AG04450 (cell line): ENCODE measurements at regions not wholly inside any gene's neighbourhood (a gene's known extent, or its start where the extent isn't known, plus 50 kb on each side); places are given as distances from the start of the nearest gene placed in this dataset.

Source experiments
- CTCF ChIA-PET: fragments of 300-600, 350-600 bp; formaldehyde crosslinking; extraction: SDS; loops from one replicate; lab custom pipeline; 2022; ENCODE audit warnings: antibody characterized with exemption, inconsistent platforms; lab: Charles Lee
- POLR2A ChIA-PET: fragments of 350-600 bp; formaldehyde crosslinking; extraction: SDS; loops from one replicate; lab custom pipeline; 2021; ENCODE audit warnings: antibody characterized with exemption, inconsistent platforms; lab: Yijun Ruan, JAX
- DNase-seq: peaks from one replicate; pipeline ENCODE4 v3.0.0-alpha.2; 2011; ENCODE audit warnings: low read depth, low spot score
- H3K27ac ChIP-seq: one replicate; pipeline ENCODE4 v1.5.1; 2012; ENCODE audit warnings: low read depth, low read length, control low read depth
- H3K27me3 ChIP-seq: one replicate; pipeline ENCODE4 v1.6.0; 2012; ENCODE audit warnings: low read length; ENCODE audit not compliant: control insufficient read depth, insufficient read depth
- H3K4me3 ChIP-seq: 2 replicates; pipeline ENCODE4 v1.5.1; 2011; ENCODE audit warnings: mild to moderate bottlenecking, low read depth, low read length, control low read depth
- H3K9me3 ChIP-seq: 2 replicates; pipeline ENCODE4 v1.5.1; 2012; ENCODE audit warnings: low read length; ENCODE audit not compliant: control insufficient read depth, insufficient read depth
- TF ChIP-seq, protein P1 (sequence below): IDR thresholded peaks from 2 replicates; pipeline ENCODE4 v1.5.1; 2011; ENCODE audit warnings: low read depth, low read length, control low read depth, inconsistent platforms

DNA sequence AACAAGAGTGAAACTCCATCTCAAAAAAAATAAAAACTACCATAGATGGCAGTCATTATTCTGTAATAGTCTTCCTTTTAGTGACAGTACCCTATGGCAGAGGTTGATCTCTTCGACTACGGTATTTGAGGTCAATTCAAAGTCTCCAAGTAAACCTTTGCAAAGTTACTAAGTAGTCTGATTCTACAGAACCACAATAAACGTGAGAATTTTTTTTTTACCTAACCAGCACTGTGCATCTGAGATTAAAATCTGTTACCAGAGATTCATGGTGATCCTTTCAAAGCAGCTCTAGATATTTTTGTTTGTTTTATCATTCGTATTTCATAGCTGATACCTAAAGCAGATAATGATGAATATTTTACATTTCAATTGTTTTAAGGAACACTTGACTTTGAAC, 86.6 kb upstream of the CHD2 start:
- POLR2A ChIA-PET, result interaction anchor here (0.7 kb wide), 1 partner anchor 1819 kb away, joined by 3 read pairs; no protein-coding TSS in a partner anchor
- CTCF ChIA-PET, result interaction anchor here (1.0 kb wide), 1 partner anchor 117 kb away, joined by 3 read pairs; no protein-coding TSS in a partner anchor
- H3K27me3 ChIP-seq, result no peaks in the 10 kb centered on the region
- TF ChIP-seq, protein P1, sequence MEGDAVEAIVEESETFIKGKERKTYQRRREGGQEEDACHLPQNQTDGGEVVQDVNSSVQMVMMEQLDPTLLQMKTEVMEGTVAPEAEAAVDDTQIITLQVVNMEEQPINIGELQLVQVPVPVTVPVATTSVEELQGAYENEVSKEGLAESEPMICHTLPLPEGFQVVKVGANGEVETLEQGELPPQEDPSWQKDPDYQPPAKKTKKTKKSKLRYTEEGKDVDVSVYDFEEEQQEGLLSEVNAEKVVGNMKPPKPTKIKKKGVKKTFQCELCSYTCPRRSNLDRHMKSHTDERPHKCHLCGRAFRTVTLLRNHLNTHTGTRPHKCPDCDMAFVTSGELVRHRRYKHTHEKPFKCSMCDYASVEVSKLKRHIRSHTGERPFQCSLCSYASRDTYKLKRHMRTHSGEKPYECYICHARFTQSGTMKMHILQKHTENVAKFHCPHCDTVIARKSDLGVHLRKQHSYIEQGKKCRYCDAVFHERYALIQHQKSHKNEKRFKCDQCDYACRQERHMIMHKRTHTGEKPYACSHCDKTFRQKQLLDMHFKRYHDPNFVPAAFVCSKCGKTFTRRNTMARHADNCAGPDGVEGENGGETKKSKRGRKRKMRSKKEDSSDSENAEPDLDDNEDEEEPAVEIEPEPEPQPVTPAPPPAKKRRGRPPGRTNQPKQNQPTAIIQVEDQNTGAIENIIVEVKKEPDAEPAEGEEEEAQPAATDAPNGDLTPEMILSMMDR, result no peak
- H3K9me3 ChIP-seq, result no peaks in the 10 kb centered on the region; the same call in 1 of the 2 replicates
- no peak overlapping the region for H3K27ac ChIP-seq
- no peak for DNase-seq
- no peak overlapping the region for H3K4me3 ChIP-seq

DNA sequence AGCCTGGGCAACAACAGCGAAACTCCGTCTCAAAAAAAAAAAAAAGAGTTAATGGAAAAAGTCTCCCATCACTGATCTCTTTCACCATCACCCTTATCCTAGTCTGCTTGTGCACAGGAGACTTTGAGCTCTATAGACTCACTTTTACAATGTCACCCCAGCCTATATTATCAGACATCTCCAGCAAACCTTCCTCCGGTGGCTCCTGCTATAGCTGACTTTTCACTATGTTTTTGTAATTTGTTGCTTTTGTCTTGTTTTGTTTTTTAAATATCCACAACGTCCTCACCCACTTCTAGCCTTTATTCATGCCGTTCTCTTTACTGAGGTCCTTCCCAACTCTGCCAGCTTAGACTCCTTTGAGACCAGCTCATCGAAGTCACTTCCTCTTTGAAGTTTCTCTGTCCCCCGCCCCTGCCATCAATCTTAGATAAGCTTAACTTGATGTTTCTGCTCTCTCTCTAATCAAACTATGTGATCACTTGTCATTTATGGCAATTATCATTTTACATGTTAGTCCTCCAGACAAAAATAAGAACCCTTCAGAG, 82.7 kb upstream of the CHD2 start:
- DNase-seq, result no peak
- Histone ChIP-seq H3K27ac (no peak overlapping the region), H3K27me3 (no peaks in the 10 kb centered on the region), H3K9me3 (no peaks in the 10 kb centered on the region), H3K4me3 (no peak overlapping the region)
- TF ChIP-seq, protein P1, result no peak
- POLR2A ChIA-PET, result interaction anchor here (0.5 to 1.4 kb wide), 2 partner anchors 65 to 82 kb away, joined by 5 to 7 read pairs; no protein-coding TSS in a partner anchor
- CTCF ChIA-PET, result interaction anchor here (0.6 to 0.7 kb wide), 2 partner anchors 9 to 15 kb away, joined by 3 to 4 read pairs; no protein-coding TSS in a partner anchor

DNA sequence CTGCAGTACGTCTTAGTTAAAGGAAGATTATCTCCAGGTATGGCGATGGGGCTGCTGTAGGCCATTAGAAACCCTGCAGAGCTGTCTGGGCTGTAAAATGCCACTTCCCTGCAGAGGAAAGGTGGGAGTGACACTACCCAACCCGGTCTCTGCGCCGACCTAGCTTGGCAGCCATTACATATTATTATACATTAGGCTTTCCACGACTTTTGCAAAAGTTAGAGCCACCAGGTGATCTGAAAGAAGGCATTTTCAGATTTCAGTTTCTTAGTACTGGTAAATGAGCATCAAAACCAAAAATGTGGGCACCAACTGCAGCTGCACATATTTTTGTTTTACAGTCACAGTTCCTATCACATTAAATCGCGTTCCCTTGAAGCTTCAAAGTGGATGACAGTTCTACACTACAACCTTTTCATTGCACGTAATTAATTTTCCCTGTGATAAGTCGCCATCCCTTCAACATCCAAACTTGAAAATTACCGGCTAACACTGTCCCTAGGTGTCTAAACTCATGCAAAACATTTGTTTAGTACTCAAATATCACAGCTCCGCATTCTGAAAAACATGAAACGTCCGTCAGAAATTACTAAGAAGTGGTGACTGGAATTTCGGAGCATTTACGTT, 81.4 kb upstream of the CHD2 start:
- DNase-seq, result no peak
- CTCF ChIA-PET, result interaction anchor here (0.7 to 1.7 kb wide), 4 partner anchors 9 to 99 kb away, joined by 3 to 6 read pairs (median 4); no protein-coding TSS in a partner anchor
- no peaks in the 10 kb centered on the region for H3K27me3 ChIP-seq
- TF ChIP-seq, protein P1, result no peak
- H3K9me3 ChIP-seq, result no peaks in the 10 kb centered on the region
- H3K4me3 ChIP-seq, result peak overlapping the region; percentile 36
- H3K27ac ChIP-seq, result peak overlapping the region; percentile 47
- POLR2A ChIA-PET, result interaction anchor here (1.0 to 2.6 kb wide), 5 partner anchors 9 to 66 kb away, joined by 5 to 22 read pairs (median 6); no protein-coding TSS in a partner anchor

DNA sequence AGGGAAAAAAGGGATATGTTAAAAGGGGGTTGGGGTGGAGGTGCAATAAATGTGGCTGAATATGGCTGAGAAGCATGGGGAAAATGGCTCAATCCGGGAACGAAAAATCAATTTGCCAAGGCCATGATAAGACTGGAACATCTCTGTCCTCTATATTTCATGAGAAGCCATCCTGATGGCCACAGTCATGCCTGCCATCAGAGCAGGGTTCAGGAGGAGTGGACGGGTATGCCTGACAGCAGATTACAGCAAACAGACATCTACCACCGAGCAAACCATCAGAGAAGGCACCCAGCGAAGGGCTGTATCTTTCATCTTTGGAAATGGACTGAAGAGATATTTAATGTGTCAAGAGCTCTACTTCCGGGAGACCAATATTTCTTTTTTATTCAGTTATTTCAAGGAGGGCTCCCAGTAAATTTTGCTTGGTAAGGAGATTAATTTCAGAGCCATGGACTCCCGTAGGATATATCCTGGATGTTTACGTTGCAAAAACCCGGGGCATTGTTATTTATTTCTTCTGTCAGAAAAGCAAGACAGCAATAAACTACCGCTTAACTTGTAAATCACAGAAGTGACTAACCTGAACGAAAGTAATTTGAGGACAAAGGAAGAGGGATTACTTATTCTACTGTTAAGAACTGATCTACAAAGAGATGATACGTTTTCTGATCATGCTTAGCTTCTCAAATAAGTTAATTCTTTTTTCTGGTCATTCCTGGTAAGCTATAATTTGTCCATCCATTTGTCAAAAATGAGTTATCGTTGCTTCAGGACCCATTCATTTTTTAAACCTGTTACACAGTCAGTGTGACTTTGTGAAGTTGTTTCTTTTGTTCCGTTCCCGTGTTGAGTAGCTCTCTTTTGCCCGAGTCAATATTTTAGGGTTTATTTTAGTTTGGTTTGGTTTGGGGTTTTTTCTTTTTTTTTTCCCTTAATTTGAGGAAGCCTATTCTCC, 80.6 kb upstream of the CHD2 start:
- no peak for DNase-seq
- TF ChIP-seq, protein P1, result no peak
- H3K27me3 ChIP-seq, result no peaks in the 10 kb centered on the region
- H3K4me3 ChIP-seq, result peak overlapping the region; percentile 46
- H3K9me3 ChIP-seq, result no peaks in the 10 kb centered on the region
- ChIA-PET CTCF (interaction anchor here (0.8 to 2.3 kb wide), 8 partner anchors 9 to 98 kb away, joined by 3 to 10 read pairs (median 4); no protein-coding TSS in a partner anchor), POLR2A (interaction anchor here (0.6 to 2.6 kb wide), 7 partner anchors 10 to 88 kb away, joined by 3 to 22 read pairs (median 5); no protein-coding TSS in a partner anchor)
- peak overlapping the region; percentile 66 for H3K27ac ChIP-seq
